SK-N-SH (cell line): ENCODE measurements at regions not wholly inside any gene's neighbourhood (a gene's known extent, or its start where the extent isn't known, plus 50 kb on each side); places are given as distances from the start of the nearest gene placed in this dataset.

Experiments
- CTCF ChIA-PET: fragments of 300-600, 350-600 bp; formaldehyde crosslinking; extraction: SDS; loops from one replicate; lab custom pipeline; 2021; lab: Yijun Ruan, JAX
- POLR2A ChIA-PET: fragments of 350-600 bp; sonication (Branson Sonifier 250); formaldehyde crosslinking; extraction: SDS; loops from one replicate; lab custom pipeline; 2020; ENCODE audit warnings: antibody characterized with exemption, inconsistent platforms; lab: Yijun Ruan, JAX
- DNase-seq: peaks from one replicate; pipeline ENCODE4 v3.0.0; 2012
- H2AFZ ChIP-seq: fragments of 200-600 bp; sonication (generic); 2 replicates; pipeline ENCODE4 v1.8.1; 2016; ENCODE audit warnings: antibody characterized with exemption, mild to moderate bottlenecking, low read depth
- H3F3A ChIP-seq: fragments of 200-600 bp; sonication (generic); replicated peaks from 2 replicates; pipeline ENCODE3; 2016; ENCODE audit warnings: antibody characterized with exemption, mild to moderate bottlenecking; ENCODE audit not compliant: insufficient read depth
- H3K27ac ChIP-seq, 2 experiments: fragments of 200-500 bp in 1 of 2; fragments of 200-600 bp in 1 of 2; sonication (Bioruptor generic) in 1 of 2; sonication (generic), shearing (Covaris generic) in 1 of 2; 2 replicates each; pipeline versions ENCODE4 v1.5.1 to v1.6.1; 2014 to 2016; ENCODE audit warnings: low read depth in 2 of 2, inconsistent platforms in 1 of 2, low read length in 1 of 2, mild to moderate bottlenecking in 1 of 2, mixed read lengths in 1 of 2
- H3K27me3 ChIP-seq: fragments of 200-600 bp; sonication (generic), shearing (Covaris generic); 2 replicates; pipeline ENCODE4 v1.6.1; 2016; ENCODE audit warnings: mixed run types; ENCODE audit not compliant: insufficient read depth
- H3K36me3 ChIP-seq, 2 experiments: fragments of 200-500 bp in 1 of 2; fragments of 200-600 bp in 1 of 2; sonication (Bioruptor generic) in 1 of 2; sonication (generic) in 1 of 2; replicated peaks in 1 of 2; 2 replicates each; pipeline versions ENCODE3 to v1.5.1; 2014 to 2016; ENCODE audit warnings: low read length in 1 of 2, mild to moderate bottlenecking in 1 of 2; ENCODE audit not compliant: insufficient read depth in 2 of 2, control insufficient read depth in 1 of 2
- H3K4me1 ChIP-seq, 2 experiments: fragments of 200-500 bp in 1 of 2; fragments of 200-600 bp in 1 of 2; sonication (Bioruptor generic) in 1 of 2; sonication (generic), shearing (Covaris generic) in 1 of 2; 2 replicates each; pipeline versions ENCODE4 v1.5.1 to v1.6.1; 2014 to 2016; ENCODE audit warnings: low read depth in 1 of 2, low read length in 1 of 2, mixed run types in 1 of 2; ENCODE audit not compliant: insufficient read depth in 2 of 2, control insufficient read depth in 1 of 2
- H3K4me2 ChIP-seq: fragments of 200-600 bp; sonication (generic), shearing (Covaris generic); 2 replicates; pipeline ENCODE4 v1.6.1; 2017; ENCODE audit warnings: mixed run types
- H3K4me3 ChIP-seq, 2 experiments: fragments of 200-500 bp in 1 of 2; fragments of 200-600 bp in 1 of 2; sonication (Bioruptor generic) in 1 of 2; sonication (generic), shearing (Covaris generic) in 1 of 2; 2 replicates each; pipeline versions ENCODE4 v1.5.1 to v1.8.1; 2014 to 2016; ENCODE audit warnings: low read depth in 2 of 2, inconsistent platforms in 1 of 2, low read length in 1 of 2, mild to moderate bottlenecking in 1 of 2, mixed read lengths in 1 of 2, moderate library complexity in 1 of 2
- H3K79me2 ChIP-seq: fragments of 200-600 bp; sonication (generic); 2 replicates; pipeline ENCODE4 v1.8.1; 2017; ENCODE audit warnings: mild to moderate bottlenecking; ENCODE audit not compliant: insufficient read depth
- H3K9ac ChIP-seq: fragments of 200-600 bp; sonication (generic); 2 replicates; pipeline ENCODE4 v1.6.1; 2017; ENCODE audit warnings: mixed run types
- H3K9me2 ChIP-seq: fragments of 200-600 bp; sonication (generic); 2 replicates; pipeline ENCODE4 v1.6.1; 2017; ENCODE audit warnings: mixed run types
- H3K9me3 ChIP-seq: fragments of 200-600 bp; sonication (generic); 2 replicates; pipeline ENCODE4 v1.6.1; 2017; ENCODE audit warnings: mixed run types, mild to moderate bottlenecking, moderate library complexity
- H4K20me1 ChIP-seq: fragments of 200-600 bp; sonication (generic); 2 replicates; pipeline ENCODE4 v1.6.1; 2017; ENCODE audit warnings: mild to moderate bottlenecking, mixed run types; ENCODE audit not compliant: insufficient read depth
- CHD2 ChIP-seq: fragments of 150-350 bp; IDR thresholded peaks from 2 replicates; pipeline ENCODE4 v1.6.1; 2018; ENCODE audit warnings: low read length; ENCODE audit not compliant: partially characterized antibody
- EP300 ChIP-seq, 2 experiments: IDR thresholded peaks; 2 replicates each; pipeline versions ENCODE4 v1.4.0 to v1.6.1; 2012; ENCODE audit warnings: borderline replicate concordance in 1 of 2, low read depth in 1 of 2, low read length in 1 of 2
- EZH2phosphoT487 ChIP-seq: fragments of 200-600 bp; sonication (generic); IDR thresholded peaks from 2 replicates; pipeline ENCODE4 v1.6.1; 2017; ENCODE audit warnings: low read depth, mixed run types, mild to moderate bottlenecking, antibody characterized with exemption, moderate library complexity, borderline replicate concordance
- FOSL2 ChIP-seq: IDR thresholded peaks from 2 replicates; pipeline ENCODE4 v1.4.0; 2012; ENCODE audit warnings: low read depth, mild to moderate bottlenecking, moderate library complexity, borderline replicate concordance
- MAX ChIP-seq: IDR thresholded peaks from 2 replicates; pipeline ENCODE4 v1.4.0; 2012; ENCODE audit warnings: low read depth
- NFIC ChIP-seq: IDR thresholded peaks from 2 replicates; pipeline ENCODE4 v1.4.0; 2012; ENCODE audit warnings: borderline replicate concordance
- NRF1 ChIP-seq: IDR thresholded peaks from 2 replicates; pipeline ENCODE4 v1.6.1; 2012; ENCODE audit warnings: low read depth, mild to moderate bottlenecking, low read length
- PBX3 ChIP-seq: IDR thresholded peaks from 2 replicates; pipeline ENCODE4; 2012
- RAD21 ChIP-seq: IDR thresholded peaks from 2 replicates; pipeline ENCODE4 v1.6.1; 2012; ENCODE audit warnings: mild to moderate bottlenecking, low read length
- REST ChIP-seq: IDR thresholded peaks from 2 replicates; pipeline ENCODE4 v1.6.1; 2012; ENCODE audit warnings: mild to moderate bottlenecking, low read depth, low read length, moderate library complexity
- SIN3A ChIP-seq: IDR thresholded peaks from 2 replicates; pipeline ENCODE4 v1.6.1; 2012; ENCODE audit warnings: low read depth, mild to moderate bottlenecking, low read length, moderate library complexity, borderline replicate concordance
- SMC3 ChIP-seq: IDR thresholded peaks from 2 replicates; pipeline ENCODE4 v1.6.1; 2012; ENCODE audit warnings: low read depth, low read length, improper control_type of control experiment
- TCF12 ChIP-seq: IDR thresholded peaks from 2 replicates; pipeline ENCODE4 v1.4.0; 2012
- TEAD4 ChIP-seq: IDR thresholded peaks from 2 replicates; pipeline ENCODE4 v1.4.0; 2012; ENCODE audit warnings: mild to moderate bottlenecking, borderline replicate concordance; ENCODE audit not compliant: insufficient read depth
- USF2 ChIP-seq: fragments of 150-350 bp; IDR thresholded peaks from 2 replicates; pipeline ENCODE4 v1.6.1; 2017; ENCODE audit warnings: antibody characterized with exemption, low read length, low read depth, borderline replicate concordance
- YY1 ChIP-seq: IDR thresholded peaks from 2 replicates; pipeline ENCODE4 v1.4.0; 2012; ENCODE audit warnings: low read depth, mild to moderate bottlenecking
- WGBS: methylation state at CpG from one replicate; pipeline ENCODE4 v1.1.6; 2017; ENCODE audit warnings: low lambda C conversion rate; 5-methylcytosine and 5-hydroxymethylcytosine counted together

- CTCF ChIA-PET: interaction anchor here (1.3 kb wide), 1 partner anchor 22 kb away, joined by 3 read pairs; no protein-coding TSS in a partner anchor
- Histone ChIP-seq H3K4me1 (peaks cover 2 to 23% of the 10 kb centered on the region in 2 experiments; a peak in 2 of 4 replicates), H3K9ac (no peak overlapping the region), H3K27me3 (no peaks in the 10 kb centered on the region), H3K4me2 (no peak overlapping the region), H4K20me1 (no peaks in the 10 kb centered on the region), H3K9me2 (no peaks in the 10 kb centered on the region), H3K79me2 (no peaks in the 10 kb centered on the region), H3K9me3 (no peaks in the 10 kb centered on the region), H3K27ac (no peak overlapping the region), H3F3A (peaks cover 8% of the 10 kb centered on the region), H3K4me3 (no peak overlapping the region), H3K36me3 (no peaks in the 10 kb centered on the region), H2AFZ (no peak overlapping the region)
- DNase-seq: no peak
- TF ChIP-seq EZH2phosphoT487 (no peak), SIN3A (no peak), TCF12 (no peak), FOSL2 (no peak), EP300 (IDR thresholded peaks at IDR 0.05; ENCODE audit: borderline replicate concordance in 1 of 2, low read depth in 1 of 2, low read length in 1 of 2) (no peak), RAD21 (no peak), PBX3 (no peak), TEAD4 (no peak), YY1 (no peak), USF2 (no peak)
- POLR2A ChIA-PET: no interaction called here
Observed at GRCh38 chr14:49953196-49953595, 60.3 kb downstream of the ARF6 start.

- H3K27ac ChIP-seq: peak overlapping the region in 1 of 2 experiments; percentile 32; a peak in 1 of 4 replicates
Observed at GRCh38 chr14:49954171-49954631, 61.3 kb downstream of the ARF6 start.

More at GRCh38 chr14:49954171-49954631, 61.3 kb downstream of the ARF6 start:
- no peaks in the 10 kb centered on the region for H3K79me2 ChIP-seq
- no peaks in the 10 kb centered on the region for H4K20me1 ChIP-seq
- POLR2A ChIA-PET: no interaction called here
- peak overlapping the region; percentile 44 for H3K4me2 ChIP-seq
- H2AFZ ChIP-seq: peak overlapping the region; percentile 18; the same call in 1 of the 2 replicates
- H3K27me3 ChIP-seq: no peaks in the 10 kb centered on the region
- peaks cover 6% of the 10 kb centered on the region for H3F3A ChIP-seq
- no peaks in the 10 kb centered on the region for H3K9me2 ChIP-seq
- WGBS: 69% methylated on average over 2 of the region's 2 CpGs
- peaks cover 2 to 23% of the 10 kb centered on the region in 2 experiments; a peak in 2 of 4 replicates for H3K4me1 ChIP-seq
- no peak for TF ChIP-seq NRF1
- no peak for TF ChIP-seq FOSL2
- peak; percentile 44 for TF ChIP-seq MAX
- no peak for TF ChIP-seq NFIC
- TF ChIP-seq TCF12: no peak
- TF ChIP-seq REST: no peak
- TF ChIP-seq SMC3: no peak
- no peak for TF ChIP-seq CHD2
- DNase-seq: no peak
- no peaks in the 10 kb centered on the region for H3K9me3 ChIP-seq
- H3K36me3 ChIP-seq: no peaks in the 10 kb centered on the region
- CTCF ChIA-PET: no interaction called here
- H3K4me3 ChIP-seq: 0 out of 4 replicates have a peak overlapping the region, but pooled peaks of 1 of the 2 experiments have one; percentile 4
- no peak overlapping the region for H3K9ac ChIP-seq
